H1 (cell line): ENCODE measurements at regions not wholly inside any gene's neighbourhood (a gene's known extent, or its start where the extent isn't known, plus 50 kb on each side); places are given as distances from the start of the nearest gene placed in this dataset.
A peak's percentile ranks its signal among the peaks of the same experiment; 100 is the strongest.

Experiments
- CBX8 ChIP-seq: fragments of 300-800, 300-1000 bp; sonication (generic); IDR thresholded peaks from 2 replicates; pipeline ENCODE4 v1.7.1; 2016; ENCODE audit warnings: low read depth, low read length, borderline replicate concordance
- CTCF ChIP-seq, 3 experiments: IDR thresholded peaks; 1 replicate in 2 of 3; 2 replicates in 1 of 3; pipeline versions ENCODE4 v1.5.1 to v1.6.1; 2011; ENCODE audit warnings: low read length in 3 of 3, mild to moderate bottlenecking in 3 of 3, inconsistent platforms in 2 of 3, low read depth in 1 of 3, moderate library complexity in 1 of 3; ENCODE audit not compliant: insufficient read depth in 1 of 3; ENCODE audit errors: control extremely low read depth in 1 of 3
- E2F6 ChIP-seq: IDR thresholded peaks from 2 replicates; pipeline ENCODE4 v1.6.1; 2012; ENCODE audit warnings: inconsistent platforms
- EZH2 ChIP-seq: fragments of 200-600 bp; sonication (generic); IDR thresholded peaks from 2 replicates; pipeline ENCODE4 v1.7.1; 2012; ENCODE audit warnings: low read depth, mild to moderate bottlenecking, moderate library complexity, low read length, inconsistent platforms; ENCODE audit not compliant: severe bottlenecking
- HDAC2 ChIP-seq, 2 experiments: fragments of 300-600 bp in 1 of 2; sonication (generic) in 1 of 2; IDR thresholded peaks; 2 replicates each; pipeline ENCODE4 v1.6.1; 2011 to 2012; ENCODE audit warnings: low read depth in 2 of 2, low read length in 2 of 2, mild to moderate bottlenecking in 2 of 2, moderate library complexity in 2 of 2, borderline replicate concordance in 1 of 2, inconsistent platforms in 1 of 2
- NRF1 ChIP-seq: IDR thresholded peaks from 2 replicates; pipeline ENCODE4 v1.6.1; 2011; ENCODE audit warnings: mild to moderate bottlenecking, low read depth, low read length, improper control_type of control experiment
- PHF8 ChIP-seq: fragments of 200-600 bp; sonication (generic); conservative IDR thresholded peaks from 2 replicates; pipeline ENCODE4 v1.7.1; 2012; ENCODE audit warnings: low read depth, mild to moderate bottlenecking, inconsistent platforms, low read length, moderate library complexity
- POLR2A ChIP-seq, 2 experiments: IDR thresholded peaks; 1 replicate in 1 of 2; 2 replicates in 1 of 2; pipeline ENCODE4 v1.6.1; 2011; ENCODE audit warnings: low read depth in 2 of 2, low read length in 2 of 2, mild to moderate bottlenecking in 2 of 2; ENCODE audit errors: control extremely low read depth in 1 of 2
- POLR2AphosphoS5 ChIP-seq: IDR thresholded peaks from 2 replicates; pipeline ENCODE4 v1.6.1; 2011; ENCODE audit warnings: low read depth, low read length
- SRF ChIP-seq: IDR thresholded peaks from 2 replicates; pipeline ENCODE4 v1.6.1; 2011; ENCODE audit warnings: mild to moderate bottlenecking, low read depth, low read length, moderate library complexity
- TAF1 ChIP-seq: IDR thresholded peaks from 2 replicates; pipeline ENCODE4 v1.6.1; 2011; ENCODE audit warnings: mild to moderate bottlenecking, low read depth, low read length
- ZNF274 ChIP-seq: IDR thresholded peaks from 2 replicates; pipeline ENCODE4 v1.7.0; 2012; ENCODE audit warnings: low read length, borderline replicate concordance; ENCODE audit errors: extremely low read depth
- TF ChIP-seq, protein P1 (sequence below): IDR thresholded peaks from 2 replicates; pipeline ENCODE4 v1.6.1; 2011; ENCODE audit warnings: low read length, improper control_type of control experiment

DNA sequence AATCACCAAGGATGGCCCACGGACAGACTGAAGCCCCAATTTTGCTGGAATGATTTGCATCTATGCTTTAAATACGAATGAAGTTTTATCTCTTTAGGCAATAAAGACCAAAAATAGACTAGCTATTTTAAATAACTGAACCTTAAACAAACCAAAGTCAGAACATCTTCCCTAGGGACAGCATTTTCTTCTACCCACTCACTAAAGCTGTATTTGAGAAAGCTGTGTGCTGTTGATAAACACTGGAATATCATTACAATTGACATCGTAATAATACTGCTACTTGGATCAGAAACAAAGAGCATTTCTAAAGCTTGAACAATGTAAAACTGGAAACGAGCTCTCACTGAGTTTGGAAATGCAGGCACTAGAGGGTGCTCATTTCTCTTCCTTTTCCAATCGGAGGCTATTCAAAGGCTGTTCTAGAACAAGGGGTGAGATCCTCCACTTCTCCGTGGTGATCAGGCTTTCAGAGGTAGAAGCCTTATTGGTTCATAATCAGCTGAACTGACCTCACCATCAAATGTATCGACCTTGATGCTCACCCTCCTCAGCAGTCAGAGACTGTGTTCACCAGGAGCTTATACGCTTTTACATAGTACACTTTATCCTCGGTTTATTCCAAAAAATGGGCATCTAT lies 225.3 kb upstream of the PRSS1 start:
- no peak for TF ChIP-seq TAF1
- no peak for TF ChIP-seq CBX8
- no peak for TF ChIP-seq EZH2
- no peak for TF ChIP-seq NRF1
- TF ChIP-seq PHF8 = no peak
- no peak for TF ChIP-seq SRF
- TF ChIP-seq POLR2A (IDR thresholded peaks at IDR 0.05; ENCODE audit: control extremely low read depth in 1 of 2, low read depth in 2 of 2, low read length in 2 of 2) = no peak
- TF ChIP-seq, protein P1, sequence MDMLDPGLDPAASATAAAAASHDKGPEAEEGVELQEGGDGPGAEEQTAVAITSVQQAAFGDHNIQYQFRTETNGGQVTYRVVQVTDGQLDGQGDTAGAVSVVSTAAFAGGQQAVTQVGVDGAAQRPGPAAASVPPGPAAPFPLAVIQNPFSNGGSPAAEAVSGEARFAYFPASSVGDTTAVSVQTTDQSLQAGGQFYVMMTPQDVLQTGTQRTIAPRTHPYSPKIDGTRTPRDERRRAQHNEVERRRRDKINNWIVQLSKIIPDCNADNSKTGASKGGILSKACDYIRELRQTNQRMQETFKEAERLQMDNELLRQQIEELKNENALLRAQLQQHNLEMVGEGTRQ = no peak
- TF ChIP-seq CTCF (IDR thresholded peaks at IDR 0.05; ENCODE audit: control extremely low read depth in 1 of 3, insufficient read depth in 1 of 3, low read depth in 1 of 3, low read length in 3 of 3) = peak in 1 of 3 experiments; percentile 18; a peak in 1 of 4 replicates
- TF ChIP-seq HDAC2 (IDR thresholded peaks at IDR 0.05; ENCODE audit: borderline replicate concordance in 1 of 2, low read depth in 2 of 2, low read length in 2 of 2) = no peak
- no peak for TF ChIP-seq E2F6
- no peak for TF ChIP-seq ZNF274
- TF ChIP-seq POLR2AphosphoS5 = no peak
